H1 (cell line): ENCODE measurements at regions not wholly inside any gene's neighbourhood (a gene's known extent, or its start where the extent isn't known, plus 50 kb on each side); places are given as distances from the start of the nearest gene placed in this dataset.

Experiments
- ASH2L ChIP-seq: fragments of 200-600, 300-600 bp; sonication (generic); IDR thresholded peaks from one replicate; pipeline ENCODE4 v1.7.1; 2017; ENCODE audit warnings: low read length
- CBX8 ChIP-seq: fragments of 300-800, 300-1000 bp; sonication (generic); IDR thresholded peaks from 2 replicates; pipeline ENCODE4 v1.7.1; 2016; ENCODE audit warnings: low read depth, low read length, borderline replicate concordance
- EGR1 ChIP-seq: IDR thresholded peaks from 2 replicates; pipeline ENCODE4 v1.6.1; 2011; ENCODE audit warnings: low read depth, low read length, borderline replicate concordance
- GABPA ChIP-seq: IDR thresholded peaks from 2 replicates; pipeline ENCODE4 v1.6.1; 2011; ENCODE audit warnings: mild to moderate bottlenecking, low read length, moderate library complexity, borderline replicate concordance; ENCODE audit not compliant: insufficient read depth
- HDAC2 ChIP-seq, 2 experiments: fragments of 300-600 bp in 1 of 2; sonication (generic) in 1 of 2; IDR thresholded peaks; 2 replicates each; pipeline ENCODE4 v1.6.1; 2011 to 2012; ENCODE audit warnings: low read depth in 2 of 2, low read length in 2 of 2, mild to moderate bottlenecking in 2 of 2, moderate library complexity in 2 of 2, borderline replicate concordance in 1 of 2, inconsistent platforms in 1 of 2
- POLR2A ChIP-seq, 2 experiments: IDR thresholded peaks; 1 replicate in 1 of 2; 2 replicates in 1 of 2; pipeline ENCODE4 v1.6.1; 2011; ENCODE audit warnings: low read depth in 2 of 2, low read length in 2 of 2, mild to moderate bottlenecking in 2 of 2; ENCODE audit errors: control extremely low read depth in 1 of 2
- POLR2AphosphoS5 ChIP-seq: IDR thresholded peaks from 2 replicates; pipeline ENCODE4 v1.6.1; 2011; ENCODE audit warnings: low read depth, low read length
- RNF2 ChIP-seq: fragments of 200-900, 300-1000 bp; sonication (generic); IDR thresholded peaks from 2 replicates; pipeline ENCODE4 v1.7.1; 2016; ENCODE audit warnings: borderline replicate concordance, low read depth, mild to moderate bottlenecking, antibody characterized with exemption, low read length; ENCODE audit not compliant: poor library complexity, severe bottlenecking; ENCODE audit errors: missing control alignments
- YY1 ChIP-seq: IDR thresholded peaks from 2 replicates; pipeline ENCODE4 v1.6.1; 2011; ENCODE audit warnings: low read depth, mild to moderate bottlenecking, low read length
- TF ChIP-seq, protein P1 (sequence below), 3 experiments: IDR thresholded peaks; 1 replicate in 2 of 3; 2 replicates in 1 of 3; pipeline versions ENCODE4 v1.5.1 to v1.6.1; 2011; ENCODE audit warnings: low read length in 3 of 3, mild to moderate bottlenecking in 3 of 3, inconsistent platforms in 2 of 3, low read depth in 1 of 3, moderate library complexity in 1 of 3; ENCODE audit not compliant: insufficient read depth in 1 of 3; ENCODE audit errors: control extremely low read depth in 1 of 3

DNA sequence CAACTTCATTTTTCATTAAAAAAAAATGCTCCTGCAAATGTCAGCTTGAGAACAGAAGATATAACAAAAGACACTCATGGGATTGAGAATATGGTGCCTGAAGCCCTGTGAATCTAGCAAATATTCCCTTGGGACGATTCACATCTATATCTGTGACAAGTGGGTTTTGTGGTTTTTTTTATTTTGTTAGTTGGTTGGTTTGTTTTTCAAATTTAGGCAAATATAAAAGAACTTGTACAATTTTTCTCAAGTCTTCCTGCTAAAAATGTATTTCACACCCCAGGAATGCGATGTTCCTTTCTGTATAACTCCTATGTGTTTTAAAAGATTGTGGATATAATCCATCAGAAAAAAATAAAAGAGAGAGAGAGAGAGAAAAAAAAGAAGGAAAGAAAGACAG lies 1061.8 kb upstream of the ARRDC3 start:
- TF ChIP-seq YY1 (no peak), POLR2AphosphoS5 (no peak), EGR1 (no peak), CBX8 (no peak), POLR2A (IDR thresholded peaks at IDR 0.05; ENCODE audit: control extremely low read depth in 1 of 2, low read depth in 2 of 2, low read length in 2 of 2) (no peak), HDAC2 (IDR thresholded peaks at IDR 0.05; ENCODE audit: borderline replicate concordance in 1 of 2, low read depth in 2 of 2, low read length in 2 of 2) (no peak), GABPA (no peak), ASH2L (no peak), RNF2 (no peak)
- TF ChIP-seq, protein P1, sequence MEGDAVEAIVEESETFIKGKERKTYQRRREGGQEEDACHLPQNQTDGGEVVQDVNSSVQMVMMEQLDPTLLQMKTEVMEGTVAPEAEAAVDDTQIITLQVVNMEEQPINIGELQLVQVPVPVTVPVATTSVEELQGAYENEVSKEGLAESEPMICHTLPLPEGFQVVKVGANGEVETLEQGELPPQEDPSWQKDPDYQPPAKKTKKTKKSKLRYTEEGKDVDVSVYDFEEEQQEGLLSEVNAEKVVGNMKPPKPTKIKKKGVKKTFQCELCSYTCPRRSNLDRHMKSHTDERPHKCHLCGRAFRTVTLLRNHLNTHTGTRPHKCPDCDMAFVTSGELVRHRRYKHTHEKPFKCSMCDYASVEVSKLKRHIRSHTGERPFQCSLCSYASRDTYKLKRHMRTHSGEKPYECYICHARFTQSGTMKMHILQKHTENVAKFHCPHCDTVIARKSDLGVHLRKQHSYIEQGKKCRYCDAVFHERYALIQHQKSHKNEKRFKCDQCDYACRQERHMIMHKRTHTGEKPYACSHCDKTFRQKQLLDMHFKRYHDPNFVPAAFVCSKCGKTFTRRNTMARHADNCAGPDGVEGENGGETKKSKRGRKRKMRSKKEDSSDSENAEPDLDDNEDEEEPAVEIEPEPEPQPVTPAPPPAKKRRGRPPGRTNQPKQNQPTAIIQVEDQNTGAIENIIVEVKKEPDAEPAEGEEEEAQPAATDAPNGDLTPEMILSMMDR (IDR thresholded peaks at IDR 0.05; ENCODE audit: control extremely low read depth in 1 of 3, insufficient read depth in 1 of 3, low read depth in 1 of 3, low read length in 3 of 3) = no peak
